Activated CD8-positive, alpha-beta memory T cell treated with anti-CD3 and anti-CD28 coated beads, Interleukin-2, amount 50 U/mL, for 24 hours (primary cell): ENCODE measurements at regions not wholly inside any gene's neighbourhood (a gene's known extent, or its start where the extent isn't known, plus 50 kb on each side); places are given as distances from the start of the nearest gene placed in this dataset.
"Not testable (repeated sequence)": the region's sequence is repeated elsewhere in the genome, so short reads cannot be mapped to it uniquely, and the experiment has no call there.

Experiments
- DNase-seq: peaks from one replicate; pipeline ENCODE4 v3.0.0-alpha.2; 2020; ENCODE audit errors: extremely low read depth

GRCh38 chr6:15171026-15171425 is 74.8 kb upstream of the JARID2 start:
- DNase-seq = no peak

- DNase-seq = no peak
These were observed 69.0 kb upstream of the JARID2 start for GRCh38 chr6:15176816-15177370.

GRCh38 chr6:15183979-15184378 is 61.9 kb upstream of the JARID2 start:
- no peak for DNase-seq

GRCh38 chr6:15184441-15184861 is 61.4 kb upstream of the JARID2 start:
- no peak for DNase-seq

- not testable (repeated sequence) for DNase-seq
These were observed 60.8 kb upstream of the JARID2 start for GRCh38 chr6:15185111-15185510.

GRCh38 chr6:15193451-15193850 is 52.4 kb upstream of the JARID2 start:
- DNase-seq = not testable (repeated sequence)

- DNase-seq = no peak
These were observed 51.4 kb upstream of the JARID2 start for GRCh38 chr6:15194453-15194852.
